T-helper 2 cell treated with Interferon-gamma antibody and Interleukin-4, amounts not matched to agents 5 μg/mL and 100 μg/mL, for 36 hours (primary cell): ENCODE measurements at regions not wholly inside any gene's neighbourhood (a gene's known extent, or its start where the extent isn't known, plus 50 kb on each side); places are given as distances from the start of the nearest gene placed in this dataset.

ENCODE experiments used
- DNase-seq: peaks from one replicate; pipeline ENCODE4 v3.0.0; 2021; ENCODE audit warnings: low spot score
- H3K27ac Mint-ChIP-seq: one replicate; pipeline ENCODE4 v1.8.0; 2021; ENCODE audit warnings: mild to moderate bottlenecking, mixed read lengths
- H3K27me3 Mint-ChIP-seq: one replicate; pipeline ENCODE4 v1.8.0; 2021; ENCODE audit warnings: low read depth, mixed read lengths
- H3K36me3 Mint-ChIP-seq: one replicate; pipeline ENCODE4 v1.8.0; 2021; ENCODE audit warnings: low read depth, mixed read lengths
- H3K4me1 Mint-ChIP-seq: one replicate; pipeline ENCODE4 v1.8.0; 2021; ENCODE audit warnings: low read depth, mixed read lengths
- H3K4me3 Mint-ChIP-seq: one replicate; pipeline ENCODE4 v1.8.0; 2022; ENCODE audit warnings: mild to moderate bottlenecking, moderate library complexity, mixed read lengths
- H3K9me3 Mint-ChIP-seq: one replicate; pipeline ENCODE4 v1.8.0; 2021; ENCODE audit warnings: mixed read lengths

GRCh38 chr2:14684516-14684915, 52.0 kb downstream of the LRATD1 start:
- no peak for DNase-seq
- Mint-ChIP-seq H3K4me1 (no peaks in the 10 kb centered on the region), H3K9me3 (peaks cover 4% of the 10 kb centered on the region), H3K4me3 (no peak overlapping the region), H3K27ac (no peak overlapping the region), H3K27me3 (no peaks in the 10 kb centered on the region), H3K36me3 (no peaks in the 10 kb centered on the region)

- Mint-ChIP-seq H3K27ac (no peak overlapping the region), H3K4me1 (no peaks in the 10 kb centered on the region), H3K4me3 (no peak overlapping the region), H3K27me3 (no peaks in the 10 kb centered on the region), H3K36me3 (no peaks in the 10 kb centered on the region), H3K9me3 (peaks cover 9% of the 10 kb centered on the region)
- DNase-seq, result no peak
Measured at GRCh38 chr2:14690926-14691325, 58.4 kb downstream of the LRATD1 start.

GRCh38 chr2:14693874-14694273, 61.4 kb downstream of the LRATD1 start:
- no peak overlapping the region for H3K27ac Mint-ChIP-seq
- no peaks in the 10 kb centered on the region for H3K27me3 Mint-ChIP-seq
- no peaks in the 10 kb centered on the region for H3K4me1 Mint-ChIP-seq
- no peak for DNase-seq
- peaks cover 7% of the 10 kb centered on the region for H3K9me3 Mint-ChIP-seq
- H3K4me3 Mint-ChIP-seq, result no peak overlapping the region
- H3K36me3 Mint-ChIP-seq, result no peaks in the 10 kb centered on the region

- no peak for DNase-seq
- no peak overlapping the region for H3K27ac Mint-ChIP-seq
- no peaks in the 10 kb centered on the region for H3K27me3 Mint-ChIP-seq
- no peaks in the 10 kb centered on the region for H3K36me3 Mint-ChIP-seq
- no peak overlapping the region for H3K4me3 Mint-ChIP-seq
- no peaks in the 10 kb centered on the region for H3K4me1 Mint-ChIP-seq
- H3K9me3 Mint-ChIP-seq, result no peaks in the 10 kb centered on the region
Measured at GRCh38 chr2:14700753-14701152, 68.2 kb downstream of the LRATD1 start.

- Mint-ChIP-seq H3K9me3 (no peaks in the 10 kb centered on the region), H3K27ac (no peak overlapping the region), H3K4me3 (no peak overlapping the region), H3K36me3 (no peaks in the 10 kb centered on the region), H3K27me3 (no peaks in the 10 kb centered on the region), H3K4me1 (no peaks in the 10 kb centered on the region)
- DNase-seq, result no peak
Measured at GRCh38 chr2:14702258-14702657, 69.7 kb downstream of the LRATD1 start.

GRCh38 chr2:14706201-14706600, 73.7 kb downstream of the LRATD1 start:
- Mint-ChIP-seq H3K4me1 (no peaks in the 10 kb centered on the region), H3K27me3 (no peaks in the 10 kb centered on the region), H3K36me3 (no peaks in the 10 kb centered on the region), H3K9me3 (no peaks in the 10 kb centered on the region), H3K27ac (no peak overlapping the region), H3K4me3 (no peak overlapping the region)
- no peak for DNase-seq

- no peak for DNase-seq
- Mint-ChIP-seq H3K4me3 (no peak overlapping the region), H3K36me3 (no peaks in the 10 kb centered on the region), H3K27me3 (no peaks in the 10 kb centered on the region), H3K4me1 (no peaks in the 10 kb centered on the region), H3K27ac (no peak overlapping the region), H3K9me3 (no peaks in the 10 kb centered on the region)
Measured at GRCh38 chr2:14712111-14712510, 79.6 kb downstream of the LRATD1 start.

GRCh38 chr2:14713248-14713647, 80.7 kb downstream of the LRATD1 start:
- no peaks in the 10 kb centered on the region for H3K36me3 Mint-ChIP-seq
- DNase-seq, result no peak
- no peaks in the 10 kb centered on the region for H3K9me3 Mint-ChIP-seq
- H3K27me3 Mint-ChIP-seq, result no peaks in the 10 kb centered on the region
- no peaks in the 10 kb centered on the region for H3K4me1 Mint-ChIP-seq
- H3K4me3 Mint-ChIP-seq, result no peak overlapping the region
- no peak overlapping the region for H3K27ac Mint-ChIP-seq

GRCh38 chr2:14715600-14715999, 83.1 kb downstream of the LRATD1 start:
- no peaks in the 10 kb centered on the region for H3K36me3 Mint-ChIP-seq
- no peak overlapping the region for H3K4me3 Mint-ChIP-seq
- no peaks in the 10 kb centered on the region for H3K27me3 Mint-ChIP-seq
- H3K27ac Mint-ChIP-seq, result no peak overlapping the region
- H3K4me1 Mint-ChIP-seq, result no peaks in the 10 kb centered on the region
- H3K9me3 Mint-ChIP-seq, result no peaks in the 10 kb centered on the region
- DNase-seq, result no peak

- H3K27ac Mint-ChIP-seq, result no peak overlapping the region
- no peak overlapping the region for H3K4me3 Mint-ChIP-seq
Measured at GRCh38 chr2:14716319-14716718, 83.8 kb downstream of the LRATD1 start.

GRCh38 chr2:14717131-14717530, 84.6 kb downstream of the LRATD1 start:
- Mint-ChIP-seq H3K27me3 (no peaks in the 10 kb centered on the region), H3K4me3 (no peak overlapping the region), H3K4me1 (no peaks in the 10 kb centered on the region), H3K9me3 (no peaks in the 10 kb centered on the region), H3K36me3 (no peaks in the 10 kb centered on the region), H3K27ac (no peak overlapping the region)
- no peak for DNase-seq

More at GRCh38 chr2:14716319-14716718, 83.8 kb downstream of the LRATD1 start:
- H3K27me3 Mint-ChIP-seq, result no peaks in the 10 kb centered on the region
- no peaks in the 10 kb centered on the region for H3K9me3 Mint-ChIP-seq
- H3K36me3 Mint-ChIP-seq, result no peaks in the 10 kb centered on the region
- no peaks in the 10 kb centered on the region for H3K4me1 Mint-ChIP-seq
- no peak for DNase-seq

- no peaks in the 10 kb centered on the region for H3K4me1 Mint-ChIP-seq
- H3K36me3 Mint-ChIP-seq, result no peaks in the 10 kb centered on the region
- H3K27ac Mint-ChIP-seq, result no peak overlapping the region
- no peak overlapping the region for H3K4me3 Mint-ChIP-seq
- no peaks in the 10 kb centered on the region for H3K27me3 Mint-ChIP-seq
- no peaks in the 10 kb centered on the region for H3K9me3 Mint-ChIP-seq
- no peak for DNase-seq
Measured at GRCh38 chr2:14720319-14720718, 87.8 kb downstream of the LRATD1 start.

- H3K4me3 Mint-ChIP-seq, result no peak overlapping the region
- no peaks in the 10 kb centered on the region for H3K36me3 Mint-ChIP-seq
Measured at GRCh38 chr2:14720739-14721138, 88.2 kb downstream of the LRATD1 start.

GRCh38 chr2:14722904-14723570, 90.5 kb downstream of the LRATD1 start:
- H3K27ac Mint-ChIP-seq, result no peak overlapping the region
- no peaks in the 10 kb centered on the region for H3K36me3 Mint-ChIP-seq
- DNase-seq, result no peak
- no peaks in the 10 kb centered on the region for H3K27me3 Mint-ChIP-seq
- no peak overlapping the region for H3K4me3 Mint-ChIP-seq
- H3K9me3 Mint-ChIP-seq, result no peaks in the 10 kb centered on the region
- no peaks in the 10 kb centered on the region for H3K4me1 Mint-ChIP-seq

More at GRCh38 chr2:14720739-14721138, 88.2 kb downstream of the LRATD1 start:
- H3K9me3 Mint-ChIP-seq, result no peaks in the 10 kb centered on the region
- no peaks in the 10 kb centered on the region for H3K27me3 Mint-ChIP-seq
- DNase-seq, result no peak
- H3K4me1 Mint-ChIP-seq, result no peaks in the 10 kb centered on the region
- H3K27ac Mint-ChIP-seq, result no peak overlapping the region

GRCh38 chr2:14723684-14724083, 91.2 kb downstream of the LRATD1 start:
- Mint-ChIP-seq H3K27ac (no peak overlapping the region), H3K9me3 (no peaks in the 10 kb centered on the region), H3K4me3 (no peak overlapping the region), H3K36me3 (no peaks in the 10 kb centered on the region), H3K27me3 (no peaks in the 10 kb centered on the region), H3K4me1 (no peaks in the 10 kb centered on the region)
- DNase-seq, result no peak
